Left lung (tissue), 4 donors: ENCODE measurements at regions not wholly inside any gene's neighbourhood (a gene's known extent, or its start where the extent isn't known, plus 50 kb on each side); places are given as distances from the start of the nearest gene placed in this dataset.

Source experiments
- ATAC-seq: fragments of 200-7000 bp; cut with Tn5 transposase; one replicate; pipeline ENCODE4 v1.9.1; 2020; ENCODE audit warnings: moderate library complexity
- DNase-seq, 4 donors: peaks; one replicate each; pipeline ENCODE4 v3.0.0-alpha.2; 2013 to 2020
- H3K27ac ChIP-seq, 2 donors: fragments of 200-600 bp; sonication (generic) in 1 of 2; one replicate each; pipeline versions ENCODE4 v1.5.0 to v1.8.0; 2020 to 2021
- H3K27me3 ChIP-seq, 2 donors: fragments of 200-600 bp; sonication (generic) in 1 of 2; one replicate each; pipeline versions ENCODE4 v1.5.0 to v1.8.0; 2020 to 2021
- H3K36me3 ChIP-seq, 2 donors: fragments of 200-600 bp; sonication (generic) in 1 of 2; one replicate each; pipeline versions ENCODE4 v1.5.0 to v1.8.0; 2020 to 2021
- H3K4me1 ChIP-seq, 2 donors: fragments of 200-600 bp; one replicate each; pipeline ENCODE4 v1.8.0; 2021
- H3K4me3 ChIP-seq, 2 donors: fragments of 200-600 bp; sonication (generic) in 1 of 2; one replicate each; pipeline versions ENCODE4 v1.5.0 to v1.8.0; 2020 to 2021; ENCODE audit warnings: mild to moderate bottlenecking in 1 of 2
- H3K9me3 ChIP-seq, 2 donors: fragments of 200-600 bp; sonication (generic) in 1 of 2; one replicate each; pipeline versions ENCODE4 v1.5.0 to v1.8.0; 2020 to 2021
- CTCF ChIP-seq, 2 donors: fragments of 200-600 bp; sonication (generic) in 1 of 2; IDR thresholded peaks; one replicate each; pipeline versions ENCODE4 v1.5.0 to v1.8.0; 2021; ENCODE audit warnings: antibody characterized with exemption in 2 of 2
- intact Hi-C, 2 donors: fragments of 100-400 bp; cut with DNase I; formaldehyde crosslinking; loops; one replicate each; pipeline versions ENCODE4 v1.11.2 to v1.14.2; 2022
- donor health status: DM: no; HTN: yes; CAD: no.
- donor health status: DM: no; HTN: no; CAD: no.

- intact Hi-C loops: no loop called here
- Histone ChIP-seq H3K27me3 (no peaks in the 10 kb centered on the region), H3K36me3 (no peaks in the 10 kb centered on the region), H3K9me3 (no peaks in the 10 kb centered on the region), H3K4me3 (no peak overlapping the region), H3K4me1 (no peaks in the 10 kb centered on the region), H3K27ac (no peak overlapping the region)
- TF ChIP-seq CTCF (IDR thresholded peaks at IDR 0.05): no peak
- DNase-seq: no peak
- no peak for ATAC-seq
These were observed 249.1 kb upstream of the E2F7 start for GRCh38 chr12:77314378-77315052.

- Histone ChIP-seq H3K27ac (no peak overlapping the region), H3K4me3 (no peak overlapping the region), H3K4me1 (no peaks in the 10 kb centered on the region), H3K36me3 (no peaks in the 10 kb centered on the region), H3K27me3 (no peaks in the 10 kb centered on the region), H3K9me3 (no peaks in the 10 kb centered on the region)
- no peak for TF ChIP-seq CTCF (IDR thresholded peaks at IDR 0.05)
- DNase-seq (no peak), ATAC-seq (no peak)
- intact Hi-C loops: no loop called here
These were observed 242.7 kb upstream of the E2F7 start for GRCh38 chr12:77308056-77308455.

GRCh38 chr12:77300811-77301210 lies 235.4 kb upstream of the E2F7 start:
- intact Hi-C loops: no loop called here
- no peak for ATAC-seq
- Histone ChIP-seq H3K4me3 (no peak overlapping the region), H3K36me3 (no peaks in the 10 kb centered on the region), H3K27ac (no peak overlapping the region), H3K27me3 (no peaks in the 10 kb centered on the region), H3K9me3 (no peaks in the 10 kb centered on the region), H3K4me1 (no peaks in the 10 kb centered on the region)
- DNase-seq: no peak
- TF ChIP-seq CTCF (IDR thresholded peaks at IDR 0.05): no peak

- intact Hi-C loops: no loop called here
- no peak for TF ChIP-seq CTCF (IDR thresholded peaks at IDR 0.05)
- Histone ChIP-seq H3K27me3 (no peaks in the 10 kb centered on the region), H3K4me3 (no peak overlapping the region), H3K4me1 (no peaks in the 10 kb centered on the region), H3K9me3 (no peaks in the 10 kb centered on the region), H3K36me3 (no peaks in the 10 kb centered on the region), H3K27ac (no peak overlapping the region)
- no peak for DNase-seq
- no peak for ATAC-seq
These were observed 234.7 kb upstream of the E2F7 start for GRCh38 chr12:77299910-77300669.

GRCh38 chr12:77299001-77299400 lies 233.6 kb upstream of the E2F7 start:
- no peak for DNase-seq
- Histone ChIP-seq H3K4me3 (no peak overlapping the region), H3K9me3 (no peaks in the 10 kb centered on the region), H3K27ac (no peak overlapping the region), H3K27me3 (no peaks in the 10 kb centered on the region), H3K36me3 (no peaks in the 10 kb centered on the region), H3K4me1 (no peaks in the 10 kb centered on the region)
- intact Hi-C loops: no loop called here
- ATAC-seq: no peak
- no peak for TF ChIP-seq CTCF (IDR thresholded peaks at IDR 0.05)
